Left ventricle myocardium inferior (tissue), 1 donor: ENCODE measurements at regions not wholly inside any gene's neighbourhood (a gene's known extent, or its start where the extent isn't known, plus 50 kb on each side); places are given as distances from the start of the nearest gene placed in this dataset.
"Not testable (repeated sequence)": the region's sequence is repeated elsewhere in the genome, so short reads cannot be mapped to it uniquely, and the experiment has no call there.

Experiments used
- DNase-seq: peaks from one replicate; pipeline ENCODE4 v3.0.0-alpha.2; 2020
- H3K27ac ChIP-seq: fragments of 200-600 bp; replicated peaks from 2 replicates; pipeline ENCODE4 v1.8.0; 2021
- H3K27me3 ChIP-seq: fragments of 200-600 bp; 2 replicates; pipeline ENCODE4 v1.8.0; 2021; ENCODE audit warnings: low read depth
- H3K36me3 ChIP-seq: fragments of 200-600 bp; 2 replicates; pipeline ENCODE4 v1.8.0; 2021
- H3K4me1 ChIP-seq: fragments of 200-600 bp; 2 replicates; pipeline ENCODE4 v1.8.0; 2021
- H3K4me3 ChIP-seq: fragments of 200-600 bp; 2 replicates; pipeline ENCODE4 v1.8.0; 2021; ENCODE audit warnings: mild to moderate bottlenecking, moderate library complexity
- H3K9me3 ChIP-seq: fragments of 200-600 bp; replicated peaks from 2 replicates; pipeline ENCODE4 v1.8.0; 2021
- intact Hi-C: fragments of 100-400 bp; cut with micrococcal nuclease; formaldehyde crosslinking; loops from one replicate; pipeline ENCODE4 v1.11.0; 2022
- TF ChIP-seq, protein P1 (sequence below): fragments of 200-600 bp; IDR thresholded peaks from 2 replicates; pipeline ENCODE4 v1.8.0; 2021; ENCODE audit warnings: antibody characterized with exemption, mild to moderate bottlenecking, borderline replicate concordance
- donor health status: DM: no; HTN: yes; CAD: no; lungs with severe emphysema.

DNA sequence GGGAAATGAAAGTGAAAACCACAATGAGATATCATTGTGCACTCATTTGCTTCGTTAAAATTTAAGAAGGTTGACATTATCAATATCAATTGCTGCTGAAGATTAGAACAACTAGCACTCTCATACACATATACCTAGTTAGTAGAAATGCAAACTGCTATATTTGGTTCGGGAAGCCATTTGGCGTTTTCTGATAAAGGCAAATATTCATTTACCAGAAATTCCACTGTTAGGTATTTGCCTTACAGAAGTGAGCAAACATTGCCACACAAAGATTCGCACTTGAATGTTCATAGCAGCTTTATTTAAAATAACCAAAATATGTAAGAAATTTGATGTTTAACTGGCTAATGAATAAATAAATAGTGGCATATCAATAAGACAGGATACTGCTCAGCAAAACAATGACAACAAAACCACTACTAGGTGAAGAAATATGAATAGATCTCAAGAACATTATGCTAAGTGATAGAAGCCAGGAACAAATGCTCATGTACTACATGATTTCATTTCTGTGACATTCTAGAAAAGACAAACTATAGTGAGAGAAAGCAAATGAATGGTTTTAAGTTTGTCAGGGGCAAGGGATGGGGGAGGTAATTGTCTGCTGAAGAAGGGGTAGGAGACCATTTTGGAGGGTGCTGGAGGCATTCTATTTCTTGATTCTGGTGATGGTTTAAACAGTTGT lies 387.8 kb downstream of the PTH2R start:
- no peaks in the 10 kb centered on the region for H3K27me3 ChIP-seq
- TF ChIP-seq, protein P1, sequence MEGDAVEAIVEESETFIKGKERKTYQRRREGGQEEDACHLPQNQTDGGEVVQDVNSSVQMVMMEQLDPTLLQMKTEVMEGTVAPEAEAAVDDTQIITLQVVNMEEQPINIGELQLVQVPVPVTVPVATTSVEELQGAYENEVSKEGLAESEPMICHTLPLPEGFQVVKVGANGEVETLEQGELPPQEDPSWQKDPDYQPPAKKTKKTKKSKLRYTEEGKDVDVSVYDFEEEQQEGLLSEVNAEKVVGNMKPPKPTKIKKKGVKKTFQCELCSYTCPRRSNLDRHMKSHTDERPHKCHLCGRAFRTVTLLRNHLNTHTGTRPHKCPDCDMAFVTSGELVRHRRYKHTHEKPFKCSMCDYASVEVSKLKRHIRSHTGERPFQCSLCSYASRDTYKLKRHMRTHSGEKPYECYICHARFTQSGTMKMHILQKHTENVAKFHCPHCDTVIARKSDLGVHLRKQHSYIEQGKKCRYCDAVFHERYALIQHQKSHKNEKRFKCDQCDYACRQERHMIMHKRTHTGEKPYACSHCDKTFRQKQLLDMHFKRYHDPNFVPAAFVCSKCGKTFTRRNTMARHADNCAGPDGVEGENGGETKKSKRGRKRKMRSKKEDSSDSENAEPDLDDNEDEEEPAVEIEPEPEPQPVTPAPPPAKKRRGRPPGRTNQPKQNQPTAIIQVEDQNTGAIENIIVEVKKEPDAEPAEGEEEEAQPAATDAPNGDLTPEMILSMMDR = no peak
- peaks cover 9% of the 10 kb centered on the region for H3K9me3 ChIP-seq
- no peak overlapping the region for H3K4me3 ChIP-seq
- H3K36me3 ChIP-seq = no peaks in the 10 kb centered on the region
- intact Hi-C loops = no loop called here
- no peak overlapping the region for H3K27ac ChIP-seq
- no peaks in the 10 kb centered on the region for H3K4me1 ChIP-seq
- no peak for DNase-seq

DNA sequence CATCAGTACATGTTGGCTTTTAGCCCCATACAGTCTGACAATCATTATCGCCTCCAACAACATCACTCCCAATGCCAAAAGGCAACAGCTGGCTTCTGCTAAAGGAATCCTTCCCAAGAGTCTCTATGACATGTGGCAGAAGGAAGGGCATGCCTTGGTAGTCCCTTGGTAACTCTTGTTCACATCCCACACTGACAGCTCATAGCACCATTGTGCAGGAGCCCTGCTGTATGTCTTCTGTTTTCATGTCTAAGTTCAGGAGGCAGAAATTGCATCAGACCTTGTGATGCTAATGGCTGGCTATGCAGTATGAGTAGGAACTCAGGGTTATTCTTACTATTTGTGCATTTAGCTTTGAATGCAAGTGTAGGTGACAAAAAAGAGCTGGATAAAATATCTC lies 392.1 kb downstream of the PTH2R start:
- no peaks in the 10 kb centered on the region for H3K4me1 ChIP-seq
- DNase-seq = no peak
- H3K9me3 ChIP-seq = no peaks in the 10 kb centered on the region
- H3K27me3 ChIP-seq = no peaks in the 10 kb centered on the region
- H3K4me3 ChIP-seq = no peak overlapping the region
- TF ChIP-seq, protein P1 = no peak
- intact Hi-C loops = no loop called here
- H3K27ac ChIP-seq = no peak overlapping the region
- no peaks in the 10 kb centered on the region for H3K36me3 ChIP-seq

DNA sequence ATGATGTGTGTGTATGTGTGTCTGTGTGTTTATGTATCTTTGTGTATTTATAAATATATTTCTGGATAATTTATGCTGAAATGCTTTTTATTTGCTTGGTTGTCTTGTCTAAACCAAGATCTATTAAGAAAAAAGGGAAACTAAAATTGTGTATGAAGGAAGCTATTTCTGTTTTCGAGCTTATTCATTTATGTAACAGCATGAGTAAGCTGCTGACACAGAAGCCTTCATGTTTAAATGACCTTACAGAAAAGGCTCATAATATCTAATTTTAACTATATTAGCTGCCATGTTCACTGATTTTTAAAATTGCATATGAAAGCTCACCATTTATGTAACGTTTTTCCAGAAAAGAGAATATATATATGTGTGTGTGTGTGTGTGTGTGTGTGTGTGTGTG lies 392.8 kb downstream of the PTH2R start:
- no peaks in the 10 kb centered on the region for H3K4me1 ChIP-seq
- no peaks in the 10 kb centered on the region for H3K9me3 ChIP-seq
- TF ChIP-seq, protein P1 = no peak
- H3K36me3 ChIP-seq = no peaks in the 10 kb centered on the region
- intact Hi-C loops = no loop called here
- DNase-seq = no peak
- H3K27ac ChIP-seq = no peak overlapping the region
- no peak overlapping the region for H3K4me3 ChIP-seq
- no peaks in the 10 kb centered on the region for H3K27me3 ChIP-seq

DNA sequence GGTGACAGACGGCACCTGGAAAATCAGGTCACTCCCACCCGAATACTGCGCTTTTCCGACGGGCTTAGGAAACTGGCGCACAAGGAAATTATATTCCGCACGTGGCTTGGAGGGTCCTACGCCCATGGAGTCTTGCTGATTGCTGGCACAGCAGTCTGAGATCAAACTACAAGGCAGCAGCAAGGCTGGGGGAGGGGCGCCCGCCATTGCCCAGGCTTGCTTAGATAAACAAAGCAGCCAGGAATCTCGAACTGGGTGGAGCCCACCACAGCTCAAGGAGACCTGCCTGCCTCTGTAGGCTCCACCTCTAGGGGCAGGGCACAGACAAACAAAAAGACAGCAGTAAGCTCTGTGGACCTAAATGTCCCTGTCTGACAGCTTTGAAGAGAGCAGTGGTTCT lies 394.3 kb downstream of the PTH2R start:
- H3K4me3 ChIP-seq, H3K27me3 ChIP-seq, H3K4me1 ChIP-seq, H3K9me3 ChIP-seq, DNase-seq, intact Hi-C loops, H3K36me3 ChIP-seq, H3K27ac ChIP-seq: not testable (repeated sequence)

DNA sequence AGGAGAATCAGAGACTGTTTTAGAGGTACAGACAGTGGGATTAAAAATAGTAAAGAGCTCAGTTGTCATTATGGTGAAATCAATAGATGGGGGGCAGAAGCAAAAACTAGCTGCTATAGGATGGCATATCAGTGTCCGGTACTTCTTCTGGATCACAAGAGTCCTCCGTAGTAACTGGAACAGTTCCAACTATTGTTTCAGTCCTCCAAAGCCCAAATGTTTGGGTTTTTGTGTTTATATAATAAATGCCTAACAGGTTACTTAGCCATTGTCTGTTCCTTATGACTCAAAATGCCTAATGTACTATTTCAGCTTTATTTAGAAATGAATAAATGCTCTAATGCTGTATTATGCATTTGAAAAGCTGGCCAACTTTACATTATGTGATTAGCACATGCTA lies 401.2 kb downstream of the PTH2R start:
- intact Hi-C loops = no loop called here
- H3K4me3 ChIP-seq = no peak overlapping the region
- no peak for DNase-seq
- TF ChIP-seq, protein P1 = no peak
- H3K27me3 ChIP-seq = no peaks in the 10 kb centered on the region
- H3K9me3 ChIP-seq = no peaks in the 10 kb centered on the region
- H3K27ac ChIP-seq = no peak overlapping the region
- H3K36me3 ChIP-seq = no peaks in the 10 kb centered on the region
- no peaks in the 10 kb centered on the region for H3K4me1 ChIP-seq

DNA sequence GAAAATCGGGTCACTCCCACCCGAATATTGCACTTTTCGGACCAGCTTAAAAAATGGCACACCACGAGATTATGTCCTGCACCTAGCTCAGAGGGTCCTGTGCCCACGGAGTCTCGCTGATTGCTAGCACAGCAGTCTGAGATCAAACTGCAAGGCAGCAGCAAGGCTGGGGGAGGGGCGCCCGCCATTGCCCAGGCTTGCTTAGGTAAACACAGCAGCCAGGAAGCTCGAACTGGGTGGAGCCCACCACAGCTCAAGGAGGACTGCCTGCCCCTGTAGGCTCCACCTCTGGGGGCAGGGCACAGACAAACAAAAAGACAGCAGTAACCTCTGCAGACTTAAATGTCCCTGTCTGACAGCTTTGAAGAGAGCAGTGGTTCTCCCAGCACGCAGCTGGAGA lies 405.3 kb downstream of the PTH2R start:
- H3K9me3 ChIP-seq, H3K4me3 ChIP-seq, intact Hi-C loops, H3K27ac ChIP-seq, H3K27me3 ChIP-seq, H3K36me3 ChIP-seq, DNase-seq, H3K4me1 ChIP-seq: not testable (repeated sequence)

DNA sequence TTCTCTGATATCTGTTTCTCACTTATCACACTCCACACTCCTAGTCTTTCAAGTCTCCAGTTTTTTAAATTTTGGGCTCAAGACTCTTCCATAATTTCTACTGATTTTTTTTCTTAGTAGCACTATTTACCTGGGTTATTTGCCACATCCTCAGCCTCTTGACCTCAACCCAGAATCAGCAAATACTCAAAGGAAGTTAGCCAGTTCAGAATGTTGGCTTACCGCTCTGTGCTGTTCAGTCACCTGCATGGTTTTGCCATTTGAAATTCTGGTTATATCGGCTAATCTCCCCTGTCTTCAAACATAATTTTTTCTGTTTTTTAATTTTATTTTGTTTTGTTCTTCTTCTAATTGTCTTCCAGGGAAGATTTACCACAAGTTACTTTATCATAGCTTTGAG lies 412.6 kb downstream of the PTH2R start:
- Histone ChIP-seq H3K9me3 (no peaks in the 10 kb centered on the region), H3K4me1 (no peaks in the 10 kb centered on the region), H3K4me3 (no peak overlapping the region), H3K36me3 (no peaks in the 10 kb centered on the region), H3K27me3 (no peaks in the 10 kb centered on the region), H3K27ac (no peak overlapping the region)
- DNase-seq = no peak
- TF ChIP-seq, protein P1 = no peak
- intact Hi-C loops = no loop called here
